A549 (cell line): ENCODE measurements at regions not wholly inside any gene's neighbourhood (a gene's known extent, or its start where the extent isn't known, plus 50 kb on each side); places are given as distances from the start of the nearest gene placed in this dataset.

ENCODE experiments used
- ATAC-seq, 2 experiments: fragments of 200-7000 bp in 1 of 2; fragments of >200 bp in 1 of 2; cut with Nextera tagmentation in 1 of 2; cut with Tn5 transposase in 1 of 2; 3 replicates each; pipeline versions ENCODE4 v1.8.0 to v1.9.1; 2018 to 2020; ENCODE audit warnings: mild to moderate bottlenecking in 1 of 2, moderate library complexity in 1 of 2
- CTCF ChIA-PET: fragments of 300-600 bp; sonication (Branson Sonifier 250); formaldehyde crosslinking; extraction: SDS; loops from one replicate; lab custom pipeline; 2021; ENCODE audit warnings: antibody characterized with exemption, inconsistent platforms; lab: Yijun Ruan, JAX
- POLR2A ChIA-PET: fragments of 350-600 bp; formaldehyde crosslinking; extraction: SDS; loops from one replicate; lab custom pipeline; 2021; ENCODE audit warnings: antibody characterized with exemption, inconsistent platforms; lab: Yijun Ruan, JAX
- DNase-seq, 2 experiments: peaks; one replicate each; pipeline versions ENCODE4 v3.0.0 to v3.0.0-alpha.2; 2011 to 2016; ENCODE audit warnings: low read depth in 1 of 2, low spot score in 1 of 2
- FAIRE-seq: peaks from 2 replicates; lab custom pipeline; 2011; peaks lifted over from hg19 to GRCh38; lab: Jason Lieb, UNC
- H3K27ac ChIP-seq, 2 experiments: fragments of >200 bp; sonication (Bioruptor Twin); formaldehyde crosslinking; 3 replicates each; pipeline ENCODE4 v1.5.1; 2016 to 2017
- H3K4me1 ChIP-seq: fragments of >200 bp; sonication (Bioruptor Twin); formaldehyde crosslinking; 3 replicates; pipeline ENCODE4 v1.6.1; 2016
- H3K4me2 ChIP-seq: fragments of >200 bp; sonication (Bioruptor Twin); formaldehyde crosslinking; 3 replicates; pipeline ENCODE4 v1.6.1; 2016
- H3K4me3 ChIP-seq: fragments of >200 bp; sonication (Bioruptor Twin); formaldehyde crosslinking; 3 replicates; pipeline ENCODE4 v1.5.1; 2016
- H3K9me3 ChIP-seq: fragments of >200 bp; sonication (Bioruptor Twin); formaldehyde crosslinking; 3 replicates; pipeline ENCODE4 v1.6.1; 2016
- ATOH8 ChIP-seq: fragments of 250-450 bp; sonication (Bioruptor Pico); IDR thresholded peaks from 2 replicates; pipeline ENCODE4 v1.5.0; 2020; ENCODE audit warnings: low read depth, mild to moderate bottlenecking, moderate library complexity
- BCL3 ChIP-seq: fragments of >200 bp; sonication (Bioruptor Twin); formaldehyde crosslinking; IDR thresholded peaks from 3 replicates; pipeline ENCODE4 v1.6.1; 2016
- CHD4 ChIP-seq: fragments of 200-600 bp; sonication (generic); IDR thresholded peaks from 2 replicates; pipeline ENCODE4 v1.6.1; 2016; ENCODE audit warnings: antibody characterized with exemption, mild to moderate bottlenecking, borderline replicate concordance
- EHMT2 ChIP-seq: fragments of 200-600 bp; sonication (generic); IDR thresholded peaks from 2 replicates; pipeline ENCODE4 v1.6.1; 2016; ENCODE audit warnings: antibody characterized with exemption, low read depth, mild to moderate bottlenecking, moderate library complexity
- ELK1 ChIP-seq: fragments of 150-350 bp; IDR thresholded peaks from 2 replicates; pipeline ENCODE4 v1.6.1; 2014; ENCODE audit warnings: low read depth, mild to moderate bottlenecking, low read length
- EP300 ChIP-seq, 2 experiments: fragments of >200 bp; sonication (Bioruptor Twin); formaldehyde crosslinking; IDR thresholded peaks; 2 replicates in 1 of 2; 3 replicates in 1 of 2; pipeline ENCODE4 v1.6.1; 2016 to 2017
- FOSB ChIP-seq: fragments of 250-450 bp; sonication (Bioruptor Pico); IDR thresholded peaks from 2 replicates; pipeline ENCODE4 v1.5.0; 2020; ENCODE audit warnings: mild to moderate bottlenecking, moderate library complexity
- FOSL2 ChIP-seq, 2 experiments: fragments of 450-650 bp in 1 of 2; fragments of >200 bp in 1 of 2; sonication (Bioruptor Twin) in 1 of 2; formaldehyde crosslinking; IDR thresholded peaks; 2 replicates each; pipeline versions ENCODE4 v1.5.0 to v1.6.1; 2016 to 2020; ENCODE audit warnings: mild to moderate bottlenecking in 1 of 2, moderate library complexity in 1 of 2
- HDAC2 ChIP-seq: fragments of 200-600 bp; sonication (generic); IDR thresholded peaks from 2 replicates; pipeline ENCODE4 v1.6.1; 2016
- HMGXB4 ChIP-seq: fragments of 250-450 bp; sonication (Bioruptor Pico); IDR thresholded peaks from 2 replicates; pipeline ENCODE4 v1.5.0; 2021; ENCODE audit warnings: mild to moderate bottlenecking, moderate library complexity, borderline replicate concordance
- HOXA7 ChIP-seq: fragments of 250-450 bp; sonication (Bioruptor Pico); IDR thresholded peaks from 2 replicates; pipeline ENCODE4 v1.5.0; 2020; ENCODE audit warnings: mild to moderate bottlenecking, moderate library complexity
- HOXB5 ChIP-seq: fragments of 250-450 bp; sonication (Bioruptor Pico); IDR thresholded peaks from 2 replicates; pipeline ENCODE4 v1.5.0; 2020; ENCODE audit warnings: mild to moderate bottlenecking, moderate library complexity
- JUN ChIP-seq, 2 experiments: fragments of >200 bp; sonication (Bioruptor Twin); formaldehyde crosslinking; IDR thresholded peaks; 2 replicates in 1 of 2; 3 replicates in 1 of 2; pipeline ENCODE4 v1.6.1; 2016 to 2017
- NFE2L2 ChIP-seq: fragments of 150-350 bp; conservative IDR thresholded peaks from 2 replicates; pipeline ENCODE4 v1.6.1; 2014; ENCODE audit warnings: low read length
- PBX3 ChIP-seq: IDR thresholded peaks from 2 replicates; pipeline ENCODE4 v1.6.1; 2012
- PHF8 ChIP-seq: fragments of 200-600 bp; sonication (generic); IDR thresholded peaks from 2 replicates; pipeline ENCODE4 v1.6.1; 2016; ENCODE audit warnings: low read depth, mild to moderate bottlenecking, antibody characterized with exemption, moderate library complexity, borderline replicate concordance
- POLR2AphosphoS2 ChIP-seq: conservative IDR thresholded peaks from 2 replicates; pipeline ENCODE4 v1.6.1; 2012; ENCODE audit warnings: low read length, improper control_type of control experiment, inconsistent platforms
- RARB ChIP-seq: fragments of 250-450 bp; sonication (Bioruptor Pico); IDR thresholded peaks from 2 replicates; pipeline ENCODE4 v1.8.0; 2021; ENCODE audit warnings: mild to moderate bottlenecking, moderate library complexity
- RCOR1 ChIP-seq: fragments of 150-350 bp; IDR thresholded peaks from 2 replicates; pipeline ENCODE4 v1.6.1; 2014; ENCODE audit warnings: antibody characterized with exemption, low read length, low read depth
- RFX5 ChIP-seq: fragments of 450-650 bp; IDR thresholded peaks from 2 replicates; pipeline ENCODE4 v1.7.1; 2014; ENCODE audit warnings: antibody characterized with exemption, mild to moderate bottlenecking, moderate library complexity
- RNF2 ChIP-seq: fragments of 200-600 bp; sonication (generic); IDR thresholded peaks from 2 replicates; pipeline ENCODE4 v1.6.1; 2016; ENCODE audit warnings: low read depth, mild to moderate bottlenecking, antibody characterized with exemption, moderate library complexity, borderline replicate concordance
- SREBF2 ChIP-seq: fragments of 450-650 bp; IDR thresholded peaks from 2 replicates; pipeline ENCODE4 v1.6.1; 2014; ENCODE audit warnings: mild to moderate bottlenecking, moderate library complexity
- TP53 ChIP-seq: fragments of 250-450 bp; sonication (Bioruptor Pico); IDR thresholded peaks from 2 replicates; pipeline ENCODE4 v1.5.0; 2021; ENCODE audit warnings: mild to moderate bottlenecking, moderate library complexity
- ZC3H11A ChIP-seq: fragments of 450-650 bp; IDR thresholded peaks from 2 replicates; pipeline ENCODE4 v1.6.1; 2014; ENCODE audit warnings: antibody characterized with exemption, mild to moderate bottlenecking
- ZFP36 ChIP-seq: fragments of 450-650 bp; IDR thresholded peaks from 2 replicates; pipeline ENCODE4 v1.6.1; 2014; ENCODE audit warnings: borderline replicate concordance; ENCODE audit not compliant: partially characterized antibody
- ZSCAN20 ChIP-seq: fragments of 250-450 bp; sonication (Bioruptor Pico); IDR thresholded peaks from 2 replicates; pipeline ENCODE4 v1.8.0; 2022; ENCODE audit warnings: mild to moderate bottlenecking, moderate library complexity
- WGBS: methylation state at CpG from one replicate; pipeline ENCODE4 v1.1.6; 2017; ENCODE audit errors: missing lambda C conversion rate; 5-methylcytosine and 5-hydroxymethylcytosine counted together

- no peak for FAIRE-seq
- H3K4me2 ChIP-seq, result no peak overlapping the region
- no peaks in the 10 kb centered on the region for H3K4me1 ChIP-seq
- H3K27ac ChIP-seq, result no peak overlapping the region
- ChIA-PET POLR2A (no interaction called here), CTCF (no interaction called here)
- H3K9me3 ChIP-seq, result no peaks in the 10 kb centered on the region
- H3K4me3 ChIP-seq, result no peak overlapping the region
- no peak for DNase-seq
- TF ChIP-seq PHF8 (no peak), EP300 (IDR thresholded peaks at IDR 0.05) (no peak), TP53 (CRISPR knock-in tag) (no peak), ZC3H11A (no peak), RARB (CRISPR knock-in tag) (no peak), JUN (IDR thresholded peaks at IDR 0.05) (no peak), ATOH8 (CRISPR knock-in tag) (no peak), PBX3 (no peak), SREBF2 (no peak), EHMT2 (no peak), CHD4 (no peak), RNF2 (no peak), HOXB5 (CRISPR knock-in tag) (no peak), HOXA7 (CRISPR knock-in tag) (no peak), ZSCAN20 (no peak), BCL3 (no peak), POLR2AphosphoS2 (no peak), NFE2L2 (no peak), FOSL2 (IDR thresholded peaks at IDR 0.05) (no peak), FOSL2 (CRISPR knock-in tag; IDR thresholded peaks at IDR 0.05) (no peak)
- ATAC-seq, result no peak
- WGBS, result 16% methylated on average over 2 of the region's 2 CpGs
Measured at GRCh38 chr10:64873959-64874358, 1352.8 kb downstream of the REEP3 start.

GRCh38 chr10:64880546-64880945 lies 1359.3 kb downstream of the REEP3 start:
- ChIA-PET POLR2A (no interaction called here), CTCF (interaction anchor here (0.6 kb wide), 1 partner anchor 679 kb away, joined by 3 read pairs; no protein-coding TSS in a partner anchor)
- Histone ChIP-seq H3K4me2 (no peak overlapping the region), H3K9me3 (no peaks in the 10 kb centered on the region), H3K4me3 (no peak overlapping the region), H3K4me1 (no peaks in the 10 kb centered on the region), H3K27ac (no peak overlapping the region)
- FAIRE-seq, result no peak
- 24% methylated on average over 3 of the region's 3 CpGs for WGBS
- no peak for DNase-seq
- no peak for ATAC-seq
- TF ChIP-seq HDAC2 (no peak), FOSB (CRISPR knock-in tag) (no peak), ELK1 (no peak), TP53 (CRISPR knock-in tag) (no peak), RFX5 (no peak), ZFP36 (no peak), HOXA7 (CRISPR knock-in tag) (no peak), CHD4 (no peak), RCOR1 (no peak), ZC3H11A (no peak), HMGXB4 (CRISPR knock-in tag) (no peak), PHF8 (no peak)
- TF ChIP-seq, all 56 proteins: peak for 0
